ENCODE measurements at regions not wholly inside any gene's neighbourhood (a gene's known extent, or its start where the extent isn't known, plus 50 kb on each side); places are given as distances from the start of the nearest gene placed in this dataset.

DNA sequence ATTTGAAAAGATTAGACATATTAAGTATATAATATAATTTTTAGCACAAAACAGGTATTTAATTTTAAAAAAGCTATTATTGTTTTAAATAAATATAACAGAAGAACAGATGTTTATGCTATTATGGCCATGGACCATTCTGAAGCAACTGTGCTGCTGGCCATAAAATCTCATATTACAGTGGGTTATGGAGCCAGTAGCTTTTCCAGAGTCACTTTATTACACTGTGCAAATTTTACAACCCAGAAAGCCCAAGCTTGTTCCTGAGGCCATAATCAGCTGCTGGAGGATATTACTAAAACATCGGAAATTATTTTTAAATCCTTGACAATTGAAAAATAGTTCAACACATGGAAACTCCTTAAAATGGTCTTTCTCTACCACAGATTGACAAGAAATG is 557.3 kb upstream of the KCNMB2 start:
- TF ChIP-seq, protein P1, sequence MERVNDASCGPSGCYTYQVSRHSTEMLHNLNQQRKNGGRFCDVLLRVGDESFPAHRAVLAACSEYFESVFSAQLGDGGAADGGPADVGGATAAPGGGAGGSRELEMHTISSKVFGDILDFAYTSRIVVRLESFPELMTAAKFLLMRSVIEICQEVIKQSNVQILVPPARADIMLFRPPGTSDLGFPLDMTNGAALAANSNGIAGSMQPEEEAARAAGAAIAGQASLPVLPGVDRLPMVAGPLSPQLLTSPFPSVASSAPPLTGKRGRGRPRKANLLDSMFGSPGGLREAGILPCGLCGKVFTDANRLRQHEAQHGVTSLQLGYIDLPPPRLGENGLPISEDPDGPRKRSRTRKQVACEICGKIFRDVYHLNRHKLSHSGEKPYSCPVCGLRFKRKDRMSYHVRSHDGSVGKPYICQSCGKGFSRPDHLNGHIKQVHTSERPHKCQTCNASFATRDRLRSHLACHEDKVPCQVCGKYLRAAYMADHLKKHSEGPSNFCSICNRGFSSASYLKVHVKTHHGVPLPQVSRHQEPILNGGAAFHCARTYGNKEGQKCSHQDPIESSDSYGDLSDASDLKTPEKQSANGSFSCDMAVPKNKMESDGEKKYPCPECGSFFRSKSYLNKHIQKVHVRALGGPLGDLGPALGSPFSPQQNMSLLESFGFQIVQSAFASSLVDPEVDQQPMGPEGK (CRISPR knock-in tag; IDR thresholded peaks at IDR 0.05; ENCODE audit: borderline replicate concordance): no peak
- no peak for TF ChIP-seq SNAI2 (CRISPR knock-in tag; IDR thresholded peaks at IDR 0.05)
- TF ChIP-seq, protein P2, sequence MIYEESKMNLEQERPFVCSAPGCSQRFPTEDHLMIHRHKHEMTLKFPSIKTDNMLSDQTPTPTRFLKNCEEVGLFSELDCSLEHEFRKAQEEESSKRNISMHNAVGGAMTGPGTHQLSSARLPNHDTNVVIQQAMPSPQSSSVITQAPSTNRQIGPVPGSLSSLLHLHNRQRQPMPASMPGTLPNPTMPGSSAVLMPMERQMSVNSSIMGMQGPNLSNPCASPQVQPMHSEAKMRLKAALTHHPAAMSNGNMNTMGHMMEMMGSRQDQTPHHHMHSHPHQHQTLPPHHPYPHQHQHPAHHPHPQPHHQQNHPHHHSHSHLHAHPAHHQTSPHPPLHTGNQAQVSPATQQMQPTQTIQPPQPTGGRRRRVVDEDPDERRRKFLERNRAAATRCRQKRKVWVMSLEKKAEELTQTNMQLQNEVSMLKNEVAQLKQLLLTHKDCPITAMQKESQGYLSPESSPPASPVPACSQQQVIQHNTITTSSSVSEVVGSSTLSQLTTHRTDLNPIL (CRISPR knock-in tag; IDR thresholded peaks at IDR 0.05; ENCODE audit: low read depth): no peak
- no peak for TF ChIP-seq ESRRG (CRISPR knock-in tag; IDR thresholded peaks at IDR 0.05)
- TF ChIP-seq, protein P3, sequence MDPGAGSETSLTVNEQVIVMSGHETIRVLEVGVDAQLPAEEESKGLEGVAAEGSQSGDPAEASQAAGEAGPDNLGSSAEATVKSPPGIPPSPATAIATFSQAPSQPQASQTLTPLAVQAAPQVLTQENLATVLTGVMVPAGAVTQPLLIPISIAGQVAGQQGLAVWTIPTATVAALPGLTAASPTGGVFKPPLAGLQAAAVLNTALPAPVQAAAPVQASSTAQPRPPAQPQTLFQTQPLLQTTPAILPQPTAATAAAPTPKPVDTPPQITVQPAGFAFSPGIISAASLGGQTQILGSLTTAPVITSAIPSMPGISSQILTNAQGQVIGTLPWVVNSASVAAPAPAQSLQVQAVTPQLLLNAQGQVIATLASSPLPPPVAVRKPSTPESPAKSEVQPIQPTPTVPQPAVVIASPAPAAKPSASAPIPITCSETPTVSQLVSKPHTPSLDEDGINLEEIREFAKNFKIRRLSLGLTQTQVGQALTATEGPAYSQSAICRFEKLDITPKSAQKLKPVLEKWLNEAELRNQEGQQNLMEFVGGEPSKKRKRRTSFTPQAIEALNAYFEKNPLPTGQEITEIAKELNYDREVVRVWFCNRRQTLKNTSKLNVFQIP (CRISPR knock-in tag; IDR thresholded peaks at IDR 0.05; ENCODE audit: borderline replicate concordance, low read depth): no peak

Measured in SK-N-SH treated with all-trans-retinoic acid at 6 μM for 48 hours (cell line).